ENCODE measurements at regions not wholly inside any gene's neighbourhood (a gene's known extent, or its start where the extent isn't known, plus 50 kb on each side); places are given as distances from the start of the nearest gene placed in this dataset.

DNA sequence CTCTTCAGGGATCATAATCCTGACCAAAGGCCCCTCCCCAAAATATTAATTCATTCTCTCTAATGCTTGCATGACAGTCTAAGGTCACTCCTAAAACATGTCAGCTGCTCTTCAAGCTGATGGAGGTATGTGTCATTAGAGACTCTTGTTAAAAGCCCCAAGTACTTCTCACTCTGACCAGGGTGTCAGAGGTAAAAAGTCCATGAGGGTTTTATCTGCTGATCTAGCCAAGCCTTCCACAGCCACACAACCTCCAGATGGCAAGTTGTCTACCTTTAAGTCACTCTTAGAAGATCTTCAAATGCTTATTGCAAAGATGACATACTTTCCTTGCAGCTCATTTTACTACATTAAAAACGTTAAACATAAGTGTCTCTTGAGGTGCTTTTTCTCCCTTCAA is 83.6 kb upstream of the ETAA1 start:
- no peak for DNase-seq (ENCODE audit: low read depth in 1 of 2, low spot score in 1 of 2)
- H3K4me1 ChIP-seq (ENCODE audit: low read depth) = peaks cover 9% of the 10 kb centered on the region
- no peaks in the 10 kb centered on the region for H3K27me3 ChIP-seq
- no peak overlapping the region for H3K27ac ChIP-seq
- H3K36me3 ChIP-seq = no peaks in the 10 kb centered on the region
- TF ChIP-seq, protein P1, sequence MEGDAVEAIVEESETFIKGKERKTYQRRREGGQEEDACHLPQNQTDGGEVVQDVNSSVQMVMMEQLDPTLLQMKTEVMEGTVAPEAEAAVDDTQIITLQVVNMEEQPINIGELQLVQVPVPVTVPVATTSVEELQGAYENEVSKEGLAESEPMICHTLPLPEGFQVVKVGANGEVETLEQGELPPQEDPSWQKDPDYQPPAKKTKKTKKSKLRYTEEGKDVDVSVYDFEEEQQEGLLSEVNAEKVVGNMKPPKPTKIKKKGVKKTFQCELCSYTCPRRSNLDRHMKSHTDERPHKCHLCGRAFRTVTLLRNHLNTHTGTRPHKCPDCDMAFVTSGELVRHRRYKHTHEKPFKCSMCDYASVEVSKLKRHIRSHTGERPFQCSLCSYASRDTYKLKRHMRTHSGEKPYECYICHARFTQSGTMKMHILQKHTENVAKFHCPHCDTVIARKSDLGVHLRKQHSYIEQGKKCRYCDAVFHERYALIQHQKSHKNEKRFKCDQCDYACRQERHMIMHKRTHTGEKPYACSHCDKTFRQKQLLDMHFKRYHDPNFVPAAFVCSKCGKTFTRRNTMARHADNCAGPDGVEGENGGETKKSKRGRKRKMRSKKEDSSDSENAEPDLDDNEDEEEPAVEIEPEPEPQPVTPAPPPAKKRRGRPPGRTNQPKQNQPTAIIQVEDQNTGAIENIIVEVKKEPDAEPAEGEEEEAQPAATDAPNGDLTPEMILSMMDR (IDR thresholded peaks at IDR 0.05; ENCODE audit: low read depth, low read length) = no peak
- H3K4me3 ChIP-seq = no peak overlapping the region
- no peaks in the 10 kb centered on the region for H3K9me3 ChIP-seq (ENCODE audit: low read depth)

- Histone ChIP-seq H3K27me3 (no peaks in the 10 kb centered on the region), H3K9me3 (ENCODE audit: low read depth) (no peaks in the 10 kb centered on the region), H3K27ac (no peak overlapping the region), H3K36me3 (no peaks in the 10 kb centered on the region), H3K4me1 (ENCODE audit: low read depth) (peaks cover 17% of the 10 kb centered on the region), H3K4me3 (no peak overlapping the region)
- no peak for DNase-seq (ENCODE audit: low read depth in 1 of 2, low spot score in 1 of 2)
- TF ChIP-seq, protein P1 (IDR thresholded peaks at IDR 0.05; ENCODE audit: low read depth, low read length) = no peak
Observed at GRCh38 chr2:67318031-67318430, 79.1 kb upstream of the ETAA1 start.

DNA sequence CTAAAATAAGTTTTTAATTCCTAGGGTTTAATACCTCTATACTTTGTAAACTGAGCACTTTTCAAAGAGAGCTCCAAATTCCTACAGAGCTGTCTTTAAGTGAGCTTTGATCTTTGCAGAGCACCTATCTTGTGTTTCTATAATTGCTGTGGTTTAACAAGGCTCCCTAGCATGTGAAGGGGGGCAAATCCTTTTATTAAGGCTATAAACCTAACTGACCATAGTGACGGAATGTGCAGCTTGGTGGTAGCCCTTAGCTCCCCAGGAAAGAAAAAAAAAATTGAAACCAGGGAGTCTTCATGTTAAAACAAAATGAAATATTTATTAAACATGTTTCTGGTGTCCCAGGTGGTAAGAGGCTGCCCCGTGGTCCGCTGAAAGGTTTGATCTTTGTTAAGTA is 78.6 kb upstream of the ETAA1 start:
- Histone ChIP-seq H3K4me3 (no peak overlapping the region), H3K4me1 (ENCODE audit: low read depth) (peaks cover 17% of the 10 kb centered on the region)
- DNase-seq (ENCODE audit: low read depth in 1 of 2, low spot score in 1 of 2) = no peak

DNA sequence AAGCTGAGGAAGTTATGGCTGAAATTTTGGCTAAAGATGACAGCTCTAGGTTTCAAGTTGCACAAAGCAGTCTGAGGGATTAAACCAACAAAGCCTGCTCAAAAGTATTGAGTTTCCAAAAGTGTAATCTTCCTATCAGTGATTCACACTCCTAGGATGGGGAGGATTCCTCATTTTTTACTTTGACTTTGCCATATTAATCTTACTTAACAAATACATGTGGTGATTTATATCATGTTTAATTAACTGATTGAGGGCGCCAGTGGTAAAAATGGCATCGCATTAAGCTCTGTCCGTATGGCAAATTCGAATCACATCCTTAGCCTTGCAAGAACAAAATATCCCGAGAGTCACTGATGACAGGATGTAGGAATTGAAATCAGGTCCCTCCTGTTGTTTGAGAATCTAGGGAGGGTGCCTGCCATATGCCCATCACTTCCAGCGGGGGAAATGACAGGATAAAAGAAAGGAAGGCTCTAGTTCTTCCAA is 78.1 kb upstream of the ETAA1 start:
- Histone ChIP-seq H3K4me1 (ENCODE audit: low read depth) (peaks cover 18% of the 10 kb centered on the region), H3K27me3 (no peaks in the 10 kb centered on the region), H3K9me3 (ENCODE audit: low read depth) (no peaks in the 10 kb centered on the region), H3K4me3 (no peak overlapping the region), H3K27ac (no peak overlapping the region), H3K36me3 (no peaks in the 10 kb centered on the region)
- no peak for DNase-seq (ENCODE audit: low read depth in 1 of 2, low spot score in 1 of 2)
- TF ChIP-seq, protein P1 (IDR thresholded peaks at IDR 0.05; ENCODE audit: low read depth, low read length) = no peak

More for the DNA sequence above, 78.6 kb upstream of the ETAA1 start:
- no peak overlapping the region for H3K27ac ChIP-seq
- no peaks in the 10 kb centered on the region for H3K36me3 ChIP-seq
- TF ChIP-seq, protein P1 (IDR thresholded peaks at IDR 0.05; ENCODE audit: low read depth, low read length) = no peak
- H3K27me3 ChIP-seq = no peaks in the 10 kb centered on the region
- H3K9me3 ChIP-seq (ENCODE audit: low read depth) = no peaks in the 10 kb centered on the region

GRCh38 chr2:67320861-67321587 is 76.1 kb upstream of the ETAA1 start:
- no peak overlapping the region for H3K4me3 ChIP-seq
- TF ChIP-seq, protein P1 (IDR thresholded peaks at IDR 0.05; ENCODE audit: low read depth, low read length) = no peak
- no peaks in the 10 kb centered on the region for H3K36me3 ChIP-seq
- H3K27me3 ChIP-seq = no peaks in the 10 kb centered on the region
- H3K27ac ChIP-seq = no peak overlapping the region
- H3K9me3 ChIP-seq (ENCODE audit: low read depth) = no peaks in the 10 kb centered on the region
- peaks cover 26% of the 10 kb centered on the region for H3K4me1 ChIP-seq (ENCODE audit: low read depth)
- no peak for DNase-seq (ENCODE audit: low read depth in 1 of 2, low spot score in 1 of 2)

All from cardiac muscle cell (in vitro differentiated cells and primary cell).